Lower leg skin (tissue), 3 donors: ENCODE measurements at regions not wholly inside any gene's neighbourhood (a gene's known extent, or its start where the extent isn't known, plus 50 kb on each side); places are given as distances from the start of the nearest gene placed in this dataset.

ENCODE experiments used
- CTCF ChIP-seq, 3 donors: fragments of 450-650 bp; IDR thresholded peaks; one replicate each; pipeline ENCODE4 v1.5.1; 2016; ENCODE audit warnings: antibody characterized with exemption in 3 of 3, mild to moderate bottlenecking in 3 of 3, moderate library complexity in 2 of 3
- POLR2A ChIP-seq, 2 donors: fragments of 450-650 bp; IDR thresholded peaks; one replicate each; pipeline ENCODE4 v1.6.1; 2016 to 2017; ENCODE audit warnings: antibody characterized with exemption in 2 of 2, mild to moderate bottlenecking in 1 of 2, moderate library complexity in 1 of 2

- TF ChIP-seq CTCF (IDR thresholded peaks at IDR 0.05) = no peak
- no peak for TF ChIP-seq POLR2A (IDR thresholded peaks at IDR 0.05)
Observed at GRCh38 chr5:97543166-97543565, 360.1 kb upstream of the RIOK2 start.
